HEK293T (cell line): ENCODE measurements at regions not wholly inside any gene's neighbourhood (a gene's known extent, or its start where the extent isn't known, plus 50 kb on each side); places are given as distances from the start of the nearest gene placed in this dataset.

Source experiments
- ARNT ChIP-seq: fragments of 450-650 bp; IDR thresholded peaks from 2 replicates; pipeline ENCODE4 v1.6.1; 2017; ENCODE audit warnings: mild to moderate bottlenecking
- BHLHE40 ChIP-seq: fragments of 450-650 bp; IDR thresholded peaks from 2 replicates; pipeline ENCODE4 v1.6.1; 2016; ENCODE audit warnings: mild to moderate bottlenecking, moderate library complexity, borderline replicate concordance
- CTBP1 ChIP-seq: fragments of 450-650 bp; IDR thresholded peaks from 2 replicates; pipeline ENCODE4 v1.6.1; 2016; ENCODE audit warnings: borderline replicate concordance
- ELF4 ChIP-seq: fragments of 450-650 bp; IDR thresholded peaks from 2 replicates; pipeline ENCODE4 v1.6.1; 2017; ENCODE audit warnings: antibody characterized with exemption
- FOXA1 ChIP-seq: fragments of 450-650 bp; IDR thresholded peaks from 2 replicates; pipeline ENCODE4 v1.6.1; 2016; ENCODE audit warnings: mild to moderate bottlenecking
- FOXK2 ChIP-seq: fragments of 450-650 bp; IDR thresholded peaks from 2 replicates; pipeline ENCODE4 v1.6.1; 2016; ENCODE audit warnings: mild to moderate bottlenecking
- FOXM1 ChIP-seq: fragments of 450-650 bp; IDR thresholded peaks from 2 replicates; pipeline ENCODE4 v1.6.1; 2017; ENCODE audit warnings: mild to moderate bottlenecking, borderline replicate concordance
- HDGF ChIP-seq: fragments of 450-650 bp; IDR thresholded peaks from 2 replicates; pipeline ENCODE4 v1.6.1; 2017; ENCODE audit warnings: antibody characterized with exemption, borderline replicate concordance
- LEF1 ChIP-seq: fragments of 450-650 bp; IDR thresholded peaks from 2 replicates; pipeline ENCODE4 v1.6.1; 2017; ENCODE audit warnings: mild to moderate bottlenecking, borderline replicate concordance
- PKNOX1 ChIP-seq: fragments of 450-650 bp; IDR thresholded peaks from 2 replicates; pipeline ENCODE4 v1.6.1; 2016
- SP1 ChIP-seq: fragments of 450-650 bp; IDR thresholded peaks from 2 replicates; pipeline ENCODE4 v1.6.1; 2017
- SUZ12 ChIP-seq: fragments of 450-650 bp; IDR thresholded peaks from 2 replicates; pipeline ENCODE4 v1.6.1; 2016; ENCODE audit warnings: mild to moderate bottlenecking
- TARDBP ChIP-seq: fragments of 450-650 bp; IDR thresholded peaks from 2 replicates; pipeline ENCODE4 v1.6.1; 2016
- ZNF384 ChIP-seq: fragments of 450-650 bp; IDR thresholded peaks from 2 replicates; pipeline ENCODE4 v1.6.1; 2016

GRCh38 chr19:46955813-46956371 lies 63.7 kb upstream of the NPAS1 start:
- no peak for TF ChIP-seq BHLHE40
- TF ChIP-seq ZNF384 = no peak
- no peak for TF ChIP-seq ARNT
- TF ChIP-seq FOXK2 = no peak
- TF ChIP-seq TARDBP = no peak
- no peak for TF ChIP-seq SUZ12
- TF ChIP-seq PKNOX1 = no peak
- no peak for TF ChIP-seq ELF4
- TF ChIP-seq CTBP1 = no peak
- TF ChIP-seq FOXM1 = no peak
- no peak for TF ChIP-seq SP1
- TF ChIP-seq FOXA1 = no peak
- TF ChIP-seq LEF1 = no peak
- TF ChIP-seq HDGF = no peak
